HG03432 (cell line): ENCODE measurements at regions not wholly inside any gene's neighbourhood (a gene's known extent, or its start where the extent isn't known, plus 50 kb on each side); places are given as distances from the start of the nearest gene placed in this dataset.

ENCODE experiments used
- ATAC-seq: cut with Tn5 transposase; IDR thresholded peaks from one replicate; pipeline ENCODE4 v1.9.1; 2021; ENCODE audit warnings: mild to moderate bottlenecking, moderate library complexity; ENCODE audit not compliant: unreplicated experiment

DNA sequence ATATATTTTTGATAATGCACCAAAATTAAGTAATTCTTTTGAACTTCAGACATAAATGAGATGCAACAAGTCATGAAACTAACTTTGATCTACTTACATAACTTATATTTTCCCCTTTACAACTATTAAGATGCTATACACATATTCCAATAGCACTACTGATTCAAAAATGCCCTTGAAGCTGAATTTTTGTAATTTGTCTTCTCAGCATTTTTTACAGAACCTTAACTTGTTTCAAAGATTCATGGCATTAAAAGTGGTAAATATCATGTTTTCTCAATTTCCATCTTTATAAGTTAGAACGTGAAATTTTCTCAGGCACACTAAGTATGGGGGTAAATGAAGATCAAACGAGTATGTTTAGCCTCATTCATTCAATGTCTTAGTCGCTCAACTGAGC is 460.0 kb upstream of the FAM241A start:
- ATAC-seq = no peak

DNA sequence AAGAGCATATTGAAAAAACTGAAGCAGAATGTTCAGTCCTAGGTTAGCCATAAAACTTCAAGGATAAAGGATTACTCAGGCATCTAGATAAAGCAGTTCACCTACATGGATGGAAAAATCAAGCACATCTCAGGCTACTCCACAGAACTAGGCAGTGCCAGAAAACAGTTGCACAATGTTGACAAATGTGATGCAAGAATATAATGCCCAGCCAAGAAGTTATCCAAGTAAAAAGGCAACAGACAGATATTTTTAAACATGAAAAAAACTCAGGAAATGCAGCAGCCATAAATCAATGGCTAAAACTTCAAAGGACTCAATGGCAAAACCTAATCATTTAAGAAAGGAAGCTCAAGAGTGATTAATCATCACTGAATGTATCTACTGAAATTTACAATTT is 456.0 kb upstream of the FAM241A start:
- no peak for ATAC-seq

DNA sequence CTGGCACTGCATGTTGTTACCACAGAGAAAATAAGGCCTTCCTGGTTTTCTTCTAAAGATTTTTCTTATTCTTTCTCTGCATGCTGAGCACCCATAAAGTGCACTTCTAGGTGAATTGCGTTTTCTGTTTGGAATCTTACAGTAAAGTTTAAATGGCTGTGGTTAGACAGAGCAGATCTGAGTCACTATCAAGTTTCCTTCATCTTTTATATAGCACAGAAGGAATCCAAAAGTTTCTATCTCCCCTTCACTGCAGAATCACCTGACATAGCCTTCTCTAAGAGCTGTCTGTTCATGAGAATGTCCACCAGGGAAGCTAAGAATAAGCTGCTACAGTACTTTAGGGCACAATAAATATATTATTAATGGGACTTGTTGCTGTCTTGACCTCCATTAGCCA is 455.5 kb upstream of the FAM241A start:
- no peak for ATAC-seq

DNA sequence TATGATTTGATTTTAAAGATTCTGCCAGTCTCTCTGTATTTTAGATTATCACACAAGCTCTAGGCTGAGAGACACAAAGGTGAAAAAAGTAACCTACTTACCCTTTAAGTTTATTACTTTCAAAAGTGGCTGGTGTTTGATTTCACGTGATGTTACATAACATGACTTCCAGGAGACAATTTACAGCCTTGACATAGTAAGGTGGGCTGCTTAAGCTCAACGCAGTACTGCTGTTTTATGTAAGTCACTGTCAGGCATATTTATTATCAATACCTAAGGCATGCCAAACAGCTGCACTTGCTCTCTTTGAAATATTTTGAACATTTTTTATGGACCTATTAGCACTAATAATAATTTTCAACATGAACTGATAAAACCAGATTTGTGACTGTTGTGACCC is 451.5 kb upstream of the FAM241A start:
- no peak for ATAC-seq

DNA sequence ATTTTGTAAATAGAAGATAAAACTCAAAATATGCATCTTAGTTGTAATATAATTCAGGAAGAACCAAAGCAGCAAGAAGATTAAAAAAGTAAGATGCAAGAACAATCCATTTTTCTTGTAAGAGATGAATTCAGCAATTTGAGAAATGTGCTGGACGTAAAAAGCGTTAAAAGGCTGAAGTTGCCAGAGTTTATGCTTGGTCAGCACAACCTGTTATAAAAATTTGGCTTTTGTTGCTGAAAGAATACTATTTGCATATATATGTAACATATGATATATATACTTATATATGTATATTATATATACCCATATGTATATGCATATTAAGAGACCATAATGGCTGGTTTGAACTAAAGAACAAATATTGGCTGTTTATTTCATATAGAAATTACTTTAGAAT is 449.6 kb upstream of the FAM241A start:
- no peak for ATAC-seq

DNA sequence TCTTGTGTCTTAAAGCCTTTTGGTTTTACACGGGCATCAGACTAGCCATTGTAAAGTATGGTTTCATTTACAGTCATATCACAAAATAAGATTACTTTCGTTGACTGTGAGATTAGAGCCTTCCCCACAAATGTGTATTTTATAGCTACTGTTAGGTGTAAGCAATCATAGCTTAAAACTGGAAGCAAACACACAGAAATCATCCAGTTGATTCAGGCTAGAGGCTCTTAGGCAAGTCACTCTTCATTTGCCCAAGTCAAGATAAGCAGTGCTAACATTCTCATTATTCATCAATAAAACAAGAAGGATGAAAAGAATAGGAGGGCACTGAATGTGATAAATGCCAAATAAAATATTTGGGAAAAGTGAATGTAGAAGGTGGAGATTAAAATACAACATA is 448.7 kb upstream of the FAM241A start:
- ATAC-seq = no peak

DNA sequence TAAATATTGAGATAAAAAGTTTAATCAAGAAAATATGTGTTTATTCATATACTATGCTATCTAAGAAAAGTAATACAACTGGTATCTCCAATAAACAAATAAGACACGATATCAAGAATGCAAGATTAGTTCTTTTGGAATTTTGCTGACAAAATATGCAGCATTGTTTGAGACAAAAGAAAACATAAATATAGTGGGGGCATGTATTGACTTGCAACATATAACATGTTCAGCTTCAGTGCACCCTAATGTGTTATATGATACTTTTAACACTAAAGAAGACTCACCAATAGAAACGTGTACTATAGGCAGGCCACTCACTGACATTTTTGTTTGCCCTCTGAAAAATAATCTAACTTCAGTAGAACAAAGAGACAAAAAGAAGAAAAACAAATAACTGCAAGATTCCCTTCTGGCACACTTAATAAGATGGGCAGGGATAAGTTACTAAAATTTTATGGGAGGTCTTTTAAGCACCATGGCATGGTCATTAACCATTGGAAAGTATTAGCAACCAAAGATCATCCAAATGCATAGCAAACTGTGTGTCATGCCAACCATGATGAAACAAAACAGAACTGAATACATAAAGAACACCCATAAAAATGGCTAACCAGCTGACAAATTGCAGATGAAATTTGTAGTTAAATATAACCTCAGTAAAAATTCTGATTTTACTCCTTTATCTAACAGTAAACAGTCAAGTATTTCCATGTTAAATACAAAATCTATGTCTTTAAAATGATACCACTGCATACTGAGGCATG is 447.9 kb upstream of the FAM241A start:
- ATAC-seq = no peak

DNA sequence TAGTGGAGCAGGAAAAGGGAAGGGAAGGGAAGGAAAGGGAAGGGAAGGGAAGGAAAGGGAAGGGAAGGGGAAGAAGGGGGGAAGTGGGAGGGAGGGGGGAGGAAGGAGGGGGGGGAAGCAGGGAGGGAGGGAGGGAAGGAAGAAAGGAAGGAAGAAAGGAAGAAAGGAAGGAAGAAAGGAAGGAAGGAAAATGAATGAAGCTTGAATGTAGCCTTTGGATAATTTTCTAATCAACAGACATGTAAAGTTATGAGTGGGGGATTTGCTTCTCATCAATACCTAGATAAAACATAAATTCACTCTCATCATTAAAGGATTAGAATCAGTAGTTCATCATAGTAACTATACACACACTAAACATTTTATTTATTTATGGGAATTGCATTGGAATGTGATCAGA is 446.9 kb upstream of the FAM241A start:
- no peak for ATAC-seq

DNA sequence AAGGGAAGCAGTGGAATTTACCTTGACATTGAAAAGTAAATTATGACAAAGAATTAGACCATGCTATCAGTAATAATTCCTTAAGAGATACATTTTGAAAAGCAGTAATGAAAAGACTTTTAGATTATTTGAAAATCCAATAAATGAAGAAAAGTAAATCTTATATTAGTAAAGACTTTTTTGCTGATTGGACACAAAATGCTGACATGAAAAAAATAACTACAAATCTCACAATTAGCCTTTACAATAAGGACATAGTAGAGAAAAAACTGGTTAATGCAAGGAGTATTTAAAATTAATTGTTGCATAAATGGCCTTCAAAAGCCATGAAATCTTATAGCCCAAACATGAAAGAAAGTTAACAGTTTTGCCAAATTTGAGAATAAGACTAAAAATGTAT is 446.1 kb upstream of the FAM241A start:
- no peak for ATAC-seq

DNA sequence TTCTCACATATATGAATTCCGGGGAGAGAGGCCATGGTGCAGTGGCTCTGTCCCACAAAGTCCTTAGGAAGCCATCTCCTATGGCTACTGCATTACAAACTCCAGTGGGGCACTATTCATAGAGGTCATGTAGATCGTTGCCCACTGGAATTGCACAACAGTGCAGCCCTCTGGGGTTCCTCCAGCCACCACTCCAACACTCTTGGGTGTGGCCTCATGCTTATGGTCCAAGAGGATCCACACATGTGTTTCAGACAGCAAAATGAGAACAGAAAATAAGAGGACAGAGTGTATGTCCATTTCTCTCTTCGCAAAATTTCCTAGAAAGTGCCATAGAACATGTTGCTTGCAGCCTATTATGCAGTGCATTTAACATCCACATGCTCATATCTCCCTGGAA is 444.2 kb upstream of the FAM241A start:
- ATAC-seq = no peak

DNA sequence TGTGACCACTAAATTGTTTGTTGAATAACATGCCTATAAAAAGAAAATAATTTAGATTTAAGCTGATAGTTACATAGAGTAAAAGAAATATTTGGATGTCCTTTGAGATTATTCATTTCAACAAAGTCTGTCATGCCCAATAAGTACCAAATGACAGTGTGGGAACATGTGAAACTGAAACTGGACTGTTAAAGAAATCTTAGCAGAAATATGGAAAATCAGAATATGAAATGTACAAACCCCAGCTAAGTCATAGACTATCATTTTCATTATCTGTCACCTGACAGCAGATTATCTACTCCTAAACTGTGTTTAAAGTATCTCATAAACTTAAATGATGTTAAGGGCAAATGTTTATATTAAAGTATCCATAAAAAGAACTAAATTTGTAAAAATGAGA is 437.8 kb upstream of the FAM241A start:
- peak; percentile 51 for ATAC-seq

DNA sequence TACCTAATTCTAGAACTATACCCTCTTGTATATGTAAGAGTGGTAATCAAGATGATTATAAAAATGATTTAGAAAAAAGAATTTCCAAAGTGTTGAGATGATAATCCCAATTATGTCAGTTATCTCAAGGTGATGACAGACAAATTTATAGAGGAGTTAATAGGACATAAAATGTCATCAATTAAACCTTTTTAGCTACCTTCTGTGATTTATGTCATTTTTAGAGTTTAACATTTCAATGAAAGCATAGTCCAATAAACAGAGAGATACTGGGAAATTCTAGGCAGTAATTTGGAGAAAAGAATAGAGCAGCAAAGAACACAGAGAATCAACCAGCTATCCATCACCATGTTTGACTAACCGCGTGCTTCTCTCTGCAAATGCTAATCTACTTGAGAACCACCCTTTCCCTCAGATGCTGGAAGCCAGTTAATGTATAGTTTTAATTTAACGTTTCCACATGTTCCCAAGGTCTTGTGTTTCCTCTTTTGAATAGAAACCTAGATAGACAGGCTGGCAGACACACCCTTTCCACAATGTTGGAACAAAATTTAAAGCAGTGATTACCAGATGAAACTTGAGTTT is 433.1 kb upstream of the FAM241A start:
- ATAC-seq = no peak

DNA sequence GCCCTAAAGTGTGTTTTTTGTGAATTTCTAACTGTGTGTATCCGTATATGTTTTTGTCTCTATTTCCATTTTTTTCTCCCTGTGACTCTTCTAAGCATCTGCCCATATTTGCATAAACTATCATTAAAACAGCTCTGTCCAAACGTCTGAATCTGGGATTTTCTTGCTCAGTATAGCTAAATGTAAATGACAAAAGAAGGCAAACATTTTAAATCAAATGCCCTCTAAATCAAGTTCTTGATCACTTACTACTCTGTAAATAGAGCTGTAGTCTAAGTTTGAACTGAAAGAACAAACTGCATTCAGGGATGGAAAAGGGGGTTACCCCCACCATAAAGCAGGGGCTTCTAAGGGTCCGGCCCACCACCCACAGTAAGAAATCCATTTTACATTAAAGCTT is 432.0 kb upstream of the FAM241A start:
- no peak for ATAC-seq

DNA sequence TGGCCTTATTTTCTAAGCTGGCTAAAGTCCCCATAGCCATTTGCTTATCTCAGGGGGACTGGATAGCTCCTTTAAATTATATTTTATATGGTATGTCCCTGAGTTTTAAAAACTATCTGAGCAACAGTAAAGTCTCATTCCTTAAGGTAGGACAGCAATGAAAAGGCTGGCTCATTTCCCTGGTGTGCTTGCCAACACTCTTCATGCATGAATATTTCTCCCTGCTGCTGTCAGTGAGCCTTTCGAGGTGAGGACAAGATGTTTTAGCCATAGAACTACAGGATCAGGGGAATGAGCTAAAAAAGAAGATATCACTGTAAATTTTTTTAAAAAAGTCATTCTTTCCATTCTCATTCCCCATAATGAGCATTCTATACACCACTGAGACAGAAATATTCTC is 427.3 kb upstream of the FAM241A start:
- no peak for ATAC-seq

DNA sequence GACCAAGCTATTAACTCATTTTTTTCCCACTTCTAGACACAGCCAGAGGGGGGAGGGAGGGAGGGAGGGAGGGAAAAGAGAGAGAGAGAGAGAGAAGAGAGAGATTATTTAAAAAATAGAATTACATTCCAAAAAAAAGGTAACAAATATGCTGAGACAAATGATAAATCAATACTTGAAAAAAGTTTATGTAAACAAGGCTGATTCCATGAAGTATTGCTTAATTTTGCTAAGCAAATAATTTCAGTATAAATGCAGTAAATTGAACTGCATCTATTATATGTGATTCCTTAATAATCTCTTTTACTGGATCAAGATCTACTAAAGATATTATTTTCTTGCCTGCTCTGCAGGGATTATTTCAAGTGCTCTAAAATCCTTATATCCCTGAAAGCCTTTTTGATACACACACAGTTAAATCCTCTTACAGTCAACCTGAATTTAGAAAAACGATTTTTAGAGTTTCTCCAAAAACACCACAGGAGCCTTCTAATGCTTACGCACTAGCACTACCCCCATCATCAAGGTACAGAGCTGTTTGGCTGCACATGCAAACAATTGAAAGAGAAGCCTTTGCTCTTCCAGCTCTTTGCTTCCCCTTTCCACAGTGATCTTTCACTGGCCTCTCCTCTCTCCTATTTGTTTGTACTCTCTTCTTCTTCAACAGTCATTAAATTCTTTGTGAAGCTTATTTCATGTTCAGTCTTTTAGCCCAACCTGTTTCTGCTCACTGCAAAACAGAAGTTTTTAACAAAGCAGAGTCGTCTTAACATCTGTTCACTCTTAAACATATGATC is 426.3 kb upstream of the FAM241A start:
- ATAC-seq = no peak

DNA sequence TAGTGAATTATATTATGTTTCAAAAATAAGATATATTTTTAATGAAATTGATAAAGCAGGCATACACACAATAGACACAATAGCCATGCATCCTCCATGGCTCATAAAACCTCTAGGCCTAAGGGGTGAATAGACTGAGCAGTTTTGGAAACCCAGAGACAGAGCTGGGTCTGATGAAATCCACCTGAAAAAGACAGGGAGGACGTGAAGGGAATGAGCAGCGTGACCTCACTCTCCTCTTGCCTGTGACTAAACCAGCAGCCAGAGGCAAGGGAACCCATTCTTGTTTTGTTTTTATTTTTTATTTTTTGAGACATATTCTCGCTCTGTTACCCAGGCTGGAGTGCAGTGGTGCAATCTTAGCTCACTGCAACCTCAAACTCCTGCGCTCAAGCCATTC is 424.4 kb upstream of the FAM241A start:
- no peak for ATAC-seq

DNA sequence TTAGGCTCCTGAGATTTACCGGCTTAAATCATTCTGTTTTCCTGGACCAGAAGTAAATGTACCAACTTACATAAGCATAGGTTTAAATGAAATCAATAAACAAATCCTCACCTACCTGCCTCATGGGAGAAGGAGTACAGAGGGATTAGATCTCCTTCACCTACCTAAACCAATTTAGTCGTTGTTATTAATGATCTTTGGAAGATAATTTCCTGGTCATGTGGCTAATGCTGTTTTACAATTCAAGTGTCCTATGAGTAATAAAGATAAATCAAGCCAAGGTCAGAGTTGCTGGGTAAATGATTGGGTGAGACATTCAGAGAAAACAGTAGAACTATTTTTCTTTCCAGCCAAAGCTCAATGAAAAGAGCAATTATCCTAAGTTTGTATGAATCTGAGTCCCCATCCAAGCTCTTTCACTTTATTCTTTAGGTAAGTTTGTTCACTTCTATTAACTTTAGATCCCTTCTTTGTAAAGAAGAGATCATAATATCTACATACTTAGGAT is 423.0 kb upstream of the FAM241A start:
- no peak for ATAC-seq

DNA sequence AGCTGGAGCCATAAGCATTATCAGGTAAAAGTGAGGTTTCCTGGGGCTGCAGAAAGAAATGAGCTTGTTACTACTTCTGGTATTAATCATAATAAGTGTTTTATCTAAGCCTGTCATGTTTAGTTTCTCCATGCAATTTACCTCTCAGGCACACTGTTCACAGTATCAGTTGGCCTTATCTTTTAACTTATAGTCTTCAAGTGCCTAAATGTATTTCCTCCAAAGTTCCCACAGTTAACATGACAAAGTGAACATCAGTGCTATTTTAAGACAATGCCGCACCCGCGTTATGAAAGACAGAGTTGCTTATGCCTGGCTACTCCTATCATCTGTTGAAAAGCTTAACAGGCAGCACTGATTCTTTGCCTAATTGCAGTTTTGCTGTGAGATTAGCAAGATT is 408.7 kb upstream of the FAM241A start:
- ATAC-seq = no peak

DNA sequence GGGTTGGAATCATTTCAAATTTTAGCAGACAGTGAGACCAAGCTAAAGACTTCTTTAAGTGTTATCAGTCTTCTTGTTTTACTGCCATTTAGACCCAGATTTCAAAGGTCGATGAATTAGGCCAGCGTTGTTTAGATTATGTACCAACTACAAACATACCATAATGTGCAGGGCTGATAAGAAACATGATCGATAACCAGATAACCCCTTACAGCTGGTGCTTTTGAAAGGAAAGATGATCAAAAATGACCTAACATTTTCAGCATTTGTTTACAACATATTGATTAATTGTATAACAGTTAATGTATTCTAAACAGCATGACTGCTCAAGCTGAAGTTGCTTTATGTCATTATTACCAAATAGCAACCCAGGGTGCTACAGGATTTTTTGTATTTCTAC is 400.4 kb upstream of the FAM241A start:
- no peak for ATAC-seq

DNA sequence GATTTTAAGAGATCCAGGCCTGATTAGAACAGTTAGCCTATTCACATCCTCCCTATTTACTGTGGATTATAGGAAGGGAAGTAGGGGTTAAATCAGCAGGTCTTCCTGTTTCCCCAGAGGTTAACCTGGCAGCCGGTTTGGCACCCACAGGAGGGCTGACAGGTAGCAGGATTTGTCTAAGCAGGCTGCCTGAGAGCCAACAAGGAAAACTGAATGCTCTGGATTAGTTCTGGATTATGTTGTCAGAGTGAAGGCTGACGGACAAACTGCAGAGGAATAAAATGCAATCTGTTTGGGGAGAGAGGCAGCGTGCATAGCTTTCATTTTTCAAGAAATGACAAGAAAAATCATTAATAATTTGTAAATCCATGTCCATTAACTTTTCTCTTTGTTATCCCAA is 397.1 kb upstream of the FAM241A start:
- ATAC-seq = no peak

DNA sequence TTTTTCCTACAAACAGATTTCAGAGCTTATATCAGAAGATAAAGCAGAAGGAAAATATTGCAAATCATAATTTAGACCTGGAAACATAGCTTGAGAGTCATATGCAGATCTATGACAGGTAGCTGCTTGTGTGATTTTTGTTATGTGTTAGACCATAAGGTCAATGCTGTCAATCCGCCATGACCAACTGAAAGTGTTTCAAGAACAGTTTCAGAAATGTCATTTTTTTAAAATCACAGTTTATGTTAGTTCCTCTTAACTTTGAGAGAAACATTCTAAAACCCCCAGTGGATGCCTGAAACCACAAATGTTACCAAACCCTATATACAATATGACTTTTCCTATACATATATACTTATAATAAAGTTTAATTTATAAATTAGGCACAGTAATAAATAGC is 391.3 kb upstream of the FAM241A start:
- no peak for ATAC-seq

DNA sequence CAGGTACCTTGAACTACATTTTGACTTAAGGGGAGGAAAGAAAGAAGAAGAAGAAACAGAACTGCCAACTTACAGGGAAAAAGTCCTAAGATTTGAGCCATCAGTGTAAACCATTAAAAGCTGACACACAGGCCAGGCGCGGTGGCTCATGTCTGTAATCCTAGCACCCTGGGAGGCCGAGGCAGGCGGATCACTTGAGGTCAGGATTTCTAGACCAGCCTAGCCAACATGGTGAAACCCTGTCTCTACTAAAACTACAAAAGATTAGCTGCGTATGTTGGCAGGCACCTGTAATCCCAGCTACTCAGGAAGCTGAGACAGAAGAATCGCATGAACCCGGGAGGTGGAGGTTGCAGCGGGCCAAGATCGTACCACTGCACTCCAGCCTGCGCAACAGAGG is 389.7 kb upstream of the FAM241A start:
- ATAC-seq = no peak
